GM18858 (cell line): ENCODE measurements at regions not wholly inside any gene's neighbourhood (a gene's known extent, or its start where the extent isn't known, plus 50 kb on each side); places are given as distances from the start of the nearest gene placed in this dataset.

Experiments
- ATAC-seq: cut with Tn5 transposase; IDR thresholded peaks from one replicate; pipeline ENCODE4 v1.9.1; 2021; ENCODE audit not compliant: unreplicated experiment

DNA sequence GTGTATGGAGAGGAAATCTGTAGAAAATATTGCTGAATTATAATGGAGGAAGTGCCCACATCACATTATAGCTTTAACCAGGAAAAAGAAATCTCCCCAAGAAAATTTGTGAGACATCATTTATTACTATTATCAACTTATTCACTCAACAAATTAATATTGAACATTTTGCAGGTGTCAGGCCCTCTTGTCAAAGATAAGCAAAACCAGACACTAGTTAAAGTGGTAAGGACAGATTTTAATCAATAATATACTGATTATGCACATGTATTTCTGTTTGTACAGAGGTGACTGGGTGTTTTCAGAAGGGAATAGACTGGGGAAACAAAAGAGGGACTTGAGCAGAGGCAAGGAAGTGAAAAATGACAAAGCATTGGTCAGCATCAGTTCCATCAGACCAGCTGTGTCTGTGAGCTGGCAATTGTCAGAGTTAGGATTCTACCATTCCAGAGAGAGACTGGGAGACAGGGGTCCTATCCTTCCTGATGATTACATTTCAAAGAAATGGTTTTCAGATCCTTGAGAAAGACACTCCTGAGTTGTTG, 519.2 kb downstream of the UTRN start:
- no peak for ATAC-seq

DNA sequence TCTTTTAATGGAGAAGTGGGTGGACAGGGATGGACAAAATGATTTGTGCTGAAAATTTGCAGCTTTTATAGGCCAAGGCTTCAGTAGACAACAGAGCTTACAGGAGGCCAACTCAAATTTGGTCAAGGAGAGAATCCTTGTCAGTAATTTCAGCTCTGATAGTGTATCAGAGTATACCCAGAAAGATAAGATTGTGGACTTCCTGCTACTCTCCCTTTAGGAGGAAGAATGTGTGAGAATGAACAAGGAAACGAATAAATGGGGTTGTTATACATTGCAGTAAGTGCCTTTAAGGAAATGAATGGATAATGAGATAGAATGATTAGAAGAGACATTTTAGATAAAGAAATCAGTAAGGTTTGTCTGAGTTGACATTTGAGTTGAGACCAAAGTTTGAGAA, 519.9 kb downstream of the UTRN start:
- no peak for ATAC-seq

- ATAC-seq: no peak
These were observed 521.1 kb downstream of the UTRN start for GRCh38 chr6:144806222-144806621.

- ATAC-seq: no peak
These were observed 524.0 kb downstream of the UTRN start for GRCh38 chr6:144809120-144809519.

- no peak for ATAC-seq
These were observed 524.8 kb downstream of the UTRN start for GRCh38 chr6:144809969-144810368.

GRCh38 chr6:144811140-144811539, 526.0 kb downstream of the UTRN start:
- no peak for ATAC-seq

GRCh38 chr6:144816936-144817335, 531.8 kb downstream of the UTRN start:
- ATAC-seq: no peak

DNA sequence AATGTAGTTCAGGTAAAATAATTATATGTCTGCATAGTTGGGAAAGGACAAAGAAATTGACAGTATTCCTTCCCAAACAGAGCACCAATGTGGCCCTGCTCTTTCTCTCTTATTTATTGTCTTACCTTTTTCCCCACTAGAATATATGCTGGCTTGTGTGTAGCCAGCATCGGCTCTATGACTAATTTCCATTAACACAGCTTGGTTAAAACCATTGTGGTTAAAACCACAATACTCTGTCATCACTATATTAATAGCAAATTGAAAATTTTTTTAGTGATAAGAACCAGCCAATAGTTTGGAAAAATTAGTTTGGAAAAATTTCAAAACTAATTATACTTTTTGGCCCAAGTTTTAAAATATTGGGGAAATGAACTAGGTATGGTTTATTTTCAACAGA, 535.1 kb downstream of the UTRN start:
- no peak for ATAC-seq

DNA sequence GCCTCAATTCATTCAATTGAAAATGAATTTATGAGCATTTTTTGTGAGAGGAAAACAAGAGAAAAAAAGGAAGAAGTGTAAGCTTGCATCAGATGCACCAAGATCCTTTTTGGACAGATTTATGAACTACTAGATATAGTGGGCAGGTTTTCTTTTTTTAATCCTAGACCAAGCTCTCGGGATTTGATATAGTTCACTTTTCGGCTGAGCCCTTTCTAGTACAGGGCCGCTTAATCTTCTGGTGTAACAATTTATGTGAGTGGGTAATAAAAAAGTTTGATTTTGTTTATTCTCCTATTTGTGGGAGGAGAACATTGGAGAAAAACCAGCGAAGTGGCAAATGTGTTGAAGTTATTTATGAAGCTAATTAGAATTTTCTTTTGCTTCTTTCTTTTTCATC, 538.0 kb downstream of the UTRN start:
- no peak for ATAC-seq

DNA sequence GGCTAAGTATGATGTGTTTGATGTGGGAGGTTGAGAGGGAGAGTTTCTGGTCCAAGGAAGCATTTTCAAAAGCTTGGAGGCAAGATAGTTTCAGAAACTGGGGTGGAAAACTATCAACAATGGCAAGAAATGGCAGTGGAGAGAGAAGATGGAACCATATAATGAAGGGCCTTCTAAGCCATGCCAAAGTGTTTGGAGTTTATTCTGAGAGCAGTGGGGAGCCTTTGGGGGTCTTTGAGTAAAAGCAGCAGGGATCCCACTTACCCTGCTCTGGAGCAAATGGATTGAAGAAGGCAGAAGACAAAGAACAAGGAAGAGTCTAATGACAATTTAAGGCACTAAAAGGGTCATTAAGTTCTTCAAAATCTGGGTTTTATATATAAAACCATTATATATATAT, 538.9 kb downstream of the UTRN start:
- ATAC-seq: no peak

- no peak for ATAC-seq
These were observed 549.4 kb downstream of the UTRN start for GRCh38 chr6:144834426-144835038.

- ATAC-seq: no peak
These were observed 550.3 kb downstream of the UTRN start for GRCh38 chr6:144835322-144835973.

DNA sequence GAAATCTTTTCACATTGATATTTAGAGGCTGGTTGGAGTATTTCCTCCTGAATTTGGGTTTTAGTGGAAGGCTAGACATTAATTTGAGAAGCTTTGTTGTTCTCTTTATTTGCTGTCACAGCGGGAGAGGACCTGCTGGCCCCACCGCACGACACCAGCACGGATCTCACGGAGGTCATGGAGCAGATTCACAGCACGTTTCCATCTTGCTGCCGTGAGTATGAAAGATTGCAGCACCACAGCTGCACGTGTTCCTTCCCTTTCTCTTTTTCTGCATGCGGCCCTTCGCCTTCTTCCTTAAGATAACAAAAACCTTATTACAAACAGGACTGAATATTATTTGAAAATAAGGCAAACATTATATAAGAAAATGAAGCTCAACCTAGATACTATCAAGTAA, 555.5 kb downstream of the UTRN start:
- no peak for ATAC-seq

- ATAC-seq: no peak
These were observed 558.6 kb downstream of the UTRN start for GRCh38 chr6:144843701-144844100.

DNA sequence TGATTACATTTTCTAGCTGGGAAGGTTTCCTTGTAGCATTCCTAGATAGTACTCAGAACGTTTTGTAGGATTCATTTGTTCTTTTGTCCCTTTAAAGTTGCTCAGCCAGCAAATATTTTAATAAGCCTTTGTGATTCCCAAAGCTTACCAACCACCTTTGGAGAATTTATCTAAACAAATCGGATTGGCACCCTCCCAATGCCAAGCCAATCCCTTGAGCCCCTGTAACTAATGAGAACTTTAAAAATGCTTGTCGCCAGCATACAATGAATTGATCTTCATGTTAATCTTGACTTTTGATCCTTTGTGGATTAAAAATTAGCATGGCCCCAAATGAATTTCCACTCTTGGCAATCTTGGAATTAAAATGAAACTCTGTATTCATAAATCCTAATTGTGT, 559.5 kb downstream of the UTRN start:
- ATAC-seq: no peak

DNA sequence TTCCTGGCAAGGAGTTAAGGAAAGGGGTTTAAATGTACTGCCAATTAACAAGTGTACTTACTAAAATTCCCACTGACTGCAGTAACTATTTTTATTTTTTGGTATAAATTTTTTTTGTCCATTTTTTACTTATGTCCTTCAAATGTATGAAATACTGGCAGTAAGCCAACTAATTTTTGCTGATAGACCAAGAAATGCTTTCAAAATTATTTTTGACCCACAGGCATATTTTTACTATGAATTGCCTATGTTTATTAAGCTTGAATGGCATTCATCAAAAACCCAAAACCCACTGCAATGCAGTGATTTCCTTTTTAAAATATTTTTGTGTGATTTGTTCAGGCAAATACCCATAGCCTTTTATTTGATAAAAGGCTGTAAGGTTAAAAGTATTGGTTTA, 560.1 kb downstream of the UTRN start:
- ATAC-seq: no peak

- ATAC-seq: no peak
These were observed 562.8 kb downstream of the UTRN start for GRCh38 chr6:144847916-144848315.

- ATAC-seq: no peak
These were observed 564.8 kb downstream of the UTRN start for GRCh38 chr6:144849920-144850319.

DNA sequence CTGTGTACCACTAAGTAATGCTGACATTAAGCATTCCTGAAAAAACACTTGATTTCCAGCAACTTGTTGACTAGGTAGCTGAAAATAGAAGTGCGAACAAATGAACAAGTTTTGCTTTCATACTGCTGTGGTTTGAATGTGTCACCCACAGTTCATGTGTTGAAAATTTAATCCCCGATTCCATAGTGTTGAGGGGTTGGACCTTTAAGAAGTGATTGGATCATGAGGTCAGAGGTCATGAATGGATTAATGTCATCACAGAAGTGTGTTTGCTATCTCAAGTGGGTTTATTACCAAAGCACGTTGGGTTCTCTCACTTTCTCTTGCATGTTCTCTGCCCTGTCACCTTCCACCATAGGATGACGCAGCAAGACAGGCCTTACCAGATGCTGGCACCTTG, 568.5 kb downstream of the UTRN start:
- no peak for ATAC-seq

DNA sequence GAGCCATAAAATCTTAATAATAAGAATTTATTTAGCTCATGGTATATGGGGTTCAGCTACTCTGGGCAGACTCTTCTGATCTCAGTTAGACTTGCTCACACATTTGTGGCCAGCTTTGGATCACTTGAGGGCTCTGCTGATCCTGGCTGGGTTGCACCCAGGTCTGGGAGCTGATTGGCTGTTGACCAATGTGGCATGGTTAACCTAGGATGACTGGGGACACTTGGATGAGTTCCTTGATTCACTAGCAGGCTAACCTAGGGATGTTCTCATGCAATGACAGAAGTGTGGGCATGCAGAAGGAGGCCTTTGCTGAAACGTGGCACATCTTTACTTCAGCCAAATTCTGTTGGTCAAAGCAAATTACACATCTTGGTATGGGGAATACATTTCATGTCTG, 569.5 kb downstream of the UTRN start:
- no peak for ATAC-seq

- ATAC-seq: no peak
These were observed 570.2 kb downstream of the UTRN start for GRCh38 chr6:144855375-144855774.

DNA sequence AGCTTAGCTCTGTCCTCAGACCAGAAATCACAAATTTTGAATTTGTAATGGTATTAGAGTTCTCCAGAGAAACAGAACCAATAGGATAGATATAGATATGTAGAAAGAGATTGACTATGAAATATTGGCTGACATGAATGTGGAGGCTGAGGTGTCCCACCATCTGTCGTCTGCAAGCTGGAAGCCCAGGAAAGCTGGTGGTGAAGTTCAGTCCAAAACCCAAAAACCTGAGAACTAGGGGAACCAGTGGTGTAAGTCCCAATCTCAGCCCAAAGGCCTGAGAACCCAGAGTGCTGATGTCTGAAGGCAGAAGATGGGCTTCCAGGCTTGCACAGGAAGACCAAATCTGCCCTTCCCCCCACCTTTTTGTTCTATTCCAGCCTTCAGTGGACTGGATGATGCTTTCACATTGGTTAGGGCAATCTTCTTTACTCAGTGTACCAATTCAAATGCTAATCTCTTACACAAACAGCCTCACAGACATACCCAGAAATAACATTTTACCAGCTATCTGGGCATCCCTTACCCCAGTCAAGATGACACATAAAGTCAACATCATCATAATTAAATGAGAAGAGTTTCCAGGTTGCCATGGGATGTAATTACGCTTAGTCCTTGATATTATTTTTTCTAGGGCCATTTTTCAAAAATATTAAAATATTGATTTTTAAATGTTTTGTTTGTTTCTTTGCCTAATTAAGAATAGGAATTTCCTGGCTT, 570.8 kb downstream of the UTRN start:
- no peak for ATAC-seq
